HL-60 (cell line): ENCODE measurements at regions not wholly inside any gene's neighbourhood (a gene's known extent, or its start where the extent isn't known, plus 50 kb on each side); places are given as distances from the start of the nearest gene placed in this dataset.

Experiments
- POLR2AphosphoS5 ChIP-seq: IDR thresholded peaks from 2 replicates; pipeline ENCODE4 v1.6.1; 2012; ENCODE audit warnings: low read depth
- SPI1 ChIP-seq: IDR thresholded peaks from 2 replicates; pipeline ENCODE4 v1.6.1; 2012; ENCODE audit warnings: low read depth, mild to moderate bottlenecking, borderline replicate concordance
- TF ChIP-seq, protein P1 (sequence below): IDR thresholded peaks from one replicate; pipeline ENCODE4 v1.5.1; 2011; ENCODE audit warnings: low read length, control low read depth, inconsistent platforms; ENCODE audit not compliant: insufficient read depth

DNA sequence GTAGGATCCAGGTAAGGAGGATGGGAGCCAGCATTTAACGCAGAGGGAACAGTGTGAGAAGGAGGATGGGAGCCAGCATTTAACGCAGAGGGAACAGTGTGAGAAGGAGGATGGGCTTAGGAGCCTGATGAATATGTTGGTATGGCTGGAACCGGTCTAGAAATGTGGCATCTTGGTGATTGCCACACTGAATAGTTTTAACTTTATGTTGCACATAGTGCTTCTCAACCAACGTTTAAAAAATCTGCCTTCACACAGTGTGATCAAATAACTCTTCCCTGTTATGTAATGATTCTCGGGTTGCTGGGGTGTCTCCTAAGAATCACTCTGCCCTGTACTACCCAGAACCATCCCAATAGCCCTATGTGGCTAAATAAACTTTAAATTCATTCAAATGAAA is 146.9 kb upstream of the DUSP10 start:
- TF ChIP-seq, protein P1, sequence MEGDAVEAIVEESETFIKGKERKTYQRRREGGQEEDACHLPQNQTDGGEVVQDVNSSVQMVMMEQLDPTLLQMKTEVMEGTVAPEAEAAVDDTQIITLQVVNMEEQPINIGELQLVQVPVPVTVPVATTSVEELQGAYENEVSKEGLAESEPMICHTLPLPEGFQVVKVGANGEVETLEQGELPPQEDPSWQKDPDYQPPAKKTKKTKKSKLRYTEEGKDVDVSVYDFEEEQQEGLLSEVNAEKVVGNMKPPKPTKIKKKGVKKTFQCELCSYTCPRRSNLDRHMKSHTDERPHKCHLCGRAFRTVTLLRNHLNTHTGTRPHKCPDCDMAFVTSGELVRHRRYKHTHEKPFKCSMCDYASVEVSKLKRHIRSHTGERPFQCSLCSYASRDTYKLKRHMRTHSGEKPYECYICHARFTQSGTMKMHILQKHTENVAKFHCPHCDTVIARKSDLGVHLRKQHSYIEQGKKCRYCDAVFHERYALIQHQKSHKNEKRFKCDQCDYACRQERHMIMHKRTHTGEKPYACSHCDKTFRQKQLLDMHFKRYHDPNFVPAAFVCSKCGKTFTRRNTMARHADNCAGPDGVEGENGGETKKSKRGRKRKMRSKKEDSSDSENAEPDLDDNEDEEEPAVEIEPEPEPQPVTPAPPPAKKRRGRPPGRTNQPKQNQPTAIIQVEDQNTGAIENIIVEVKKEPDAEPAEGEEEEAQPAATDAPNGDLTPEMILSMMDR: no peak
- TF ChIP-seq POLR2AphosphoS5 (no peak), SPI1 (no peak)
